ENCODE measurements at regions not wholly inside any gene's neighbourhood (a gene's known extent, or its start where the extent isn't known, plus 50 kb on each side); places are given as distances from the start of the nearest gene placed in this dataset.
A peak's percentile ranks its signal among the peaks of the same experiment; 100 is the strongest.

GRCh38 chr6:119844387-119844786 lies 494.8 kb upstream of the MAN1A1 start:
- no peaks in the 10 kb centered on the region for H3K4me1 Mint-ChIP-seq (ENCODE audit: low read depth)
- H3K9me3 Mint-ChIP-seq (ENCODE audit: low read depth) = peaks cover 19% of the 10 kb centered on the region
- DNase-seq (ENCODE audit: low spot score) = no peak
- H3K27ac Mint-ChIP-seq (ENCODE audit: unreplicated experiment) = no peak overlapping the region
- H3K27me3 Mint-ChIP-seq (ENCODE audit: low read depth) = peaks cover 2% of the 10 kb centered on the region
- TF ChIP-seq, protein P1, sequence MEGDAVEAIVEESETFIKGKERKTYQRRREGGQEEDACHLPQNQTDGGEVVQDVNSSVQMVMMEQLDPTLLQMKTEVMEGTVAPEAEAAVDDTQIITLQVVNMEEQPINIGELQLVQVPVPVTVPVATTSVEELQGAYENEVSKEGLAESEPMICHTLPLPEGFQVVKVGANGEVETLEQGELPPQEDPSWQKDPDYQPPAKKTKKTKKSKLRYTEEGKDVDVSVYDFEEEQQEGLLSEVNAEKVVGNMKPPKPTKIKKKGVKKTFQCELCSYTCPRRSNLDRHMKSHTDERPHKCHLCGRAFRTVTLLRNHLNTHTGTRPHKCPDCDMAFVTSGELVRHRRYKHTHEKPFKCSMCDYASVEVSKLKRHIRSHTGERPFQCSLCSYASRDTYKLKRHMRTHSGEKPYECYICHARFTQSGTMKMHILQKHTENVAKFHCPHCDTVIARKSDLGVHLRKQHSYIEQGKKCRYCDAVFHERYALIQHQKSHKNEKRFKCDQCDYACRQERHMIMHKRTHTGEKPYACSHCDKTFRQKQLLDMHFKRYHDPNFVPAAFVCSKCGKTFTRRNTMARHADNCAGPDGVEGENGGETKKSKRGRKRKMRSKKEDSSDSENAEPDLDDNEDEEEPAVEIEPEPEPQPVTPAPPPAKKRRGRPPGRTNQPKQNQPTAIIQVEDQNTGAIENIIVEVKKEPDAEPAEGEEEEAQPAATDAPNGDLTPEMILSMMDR (IDR thresholded peaks at IDR 0.05) = no peak
- no peaks in the 10 kb centered on the region for H3K36me3 Mint-ChIP-seq (ENCODE audit: low read depth)
- no peak overlapping the region for H3K4me3 Mint-ChIP-seq (ENCODE audit: unreplicated experiment)

DNA sequence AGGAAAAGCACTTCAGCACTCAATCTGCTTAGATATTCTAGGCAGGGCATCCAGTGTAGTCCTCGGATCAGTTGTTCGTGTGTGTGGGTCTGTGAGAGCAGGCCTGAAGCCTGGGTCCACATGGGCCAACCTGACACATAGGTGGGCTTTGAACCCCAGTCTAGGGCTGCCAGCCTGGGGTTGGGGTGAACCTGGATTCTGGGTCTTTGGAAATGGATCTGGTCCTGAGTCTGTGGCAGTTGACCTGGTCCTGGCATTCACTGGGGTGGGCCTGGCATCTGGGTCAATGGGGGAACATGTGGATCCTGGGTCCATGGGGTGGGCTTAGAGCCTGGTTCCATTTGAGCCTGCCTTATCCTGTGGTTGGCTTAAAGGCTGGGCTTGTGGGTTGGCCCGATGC lies 492.6 kb upstream of the MAN1A1 start:
- Mint-ChIP-seq H3K4me3 (ENCODE audit: unreplicated experiment) (no peak overlapping the region), H3K9me3 (ENCODE audit: low read depth) (peaks cover 19% of the 10 kb centered on the region), H3K36me3 (ENCODE audit: low read depth) (no peaks in the 10 kb centered on the region), H3K27me3 (ENCODE audit: low read depth) (peaks cover 2% of the 10 kb centered on the region), H3K4me1 (ENCODE audit: low read depth) (no peaks in the 10 kb centered on the region), H3K27ac (ENCODE audit: unreplicated experiment) (no peak overlapping the region)
- peak; percentile 59 for DNase-seq (ENCODE audit: low spot score)
- TF ChIP-seq, protein P1 (IDR thresholded peaks at IDR 0.05) = no peak

DNA sequence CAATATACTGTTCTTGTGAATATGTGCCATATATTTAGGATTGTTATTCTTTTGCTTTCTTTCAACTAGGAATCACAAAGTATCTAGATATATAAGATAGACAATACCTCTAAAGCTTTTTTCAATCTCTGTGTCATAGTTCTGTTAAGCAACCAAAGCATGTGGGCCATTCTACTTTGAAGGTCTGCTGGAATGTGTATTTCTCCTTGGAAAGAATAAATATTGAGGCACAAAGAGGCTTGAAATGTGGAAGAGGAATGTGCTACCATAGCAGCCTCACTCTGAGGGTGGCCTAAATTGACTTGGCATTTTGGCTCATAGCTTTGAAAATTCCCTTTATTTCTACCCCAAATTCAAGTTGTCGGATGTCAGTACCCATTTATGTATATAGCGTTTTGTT lies 488.5 kb upstream of the MAN1A1 start:
- H3K27me3 Mint-ChIP-seq (ENCODE audit: low read depth) = peaks cover 11% of the 10 kb centered on the region
- DNase-seq (ENCODE audit: low spot score) = no peak
- TF ChIP-seq, protein P1 (IDR thresholded peaks at IDR 0.05) = no peak
- no peak overlapping the region for H3K27ac Mint-ChIP-seq (ENCODE audit: unreplicated experiment)
- no peak overlapping the region for H3K4me3 Mint-ChIP-seq (ENCODE audit: unreplicated experiment)
- H3K4me1 Mint-ChIP-seq (ENCODE audit: low read depth) = no peaks in the 10 kb centered on the region
- peaks cover 19% of the 10 kb centered on the region for H3K9me3 Mint-ChIP-seq (ENCODE audit: low read depth)
- no peaks in the 10 kb centered on the region for H3K36me3 Mint-ChIP-seq (ENCODE audit: low read depth)

- TF ChIP-seq, protein P1 (IDR thresholded peaks at IDR 0.05) = no peak
- Mint-ChIP-seq H3K27ac (ENCODE audit: unreplicated experiment) (no peak overlapping the region), H3K4me1 (ENCODE audit: low read depth) (no peaks in the 10 kb centered on the region), H3K9me3 (ENCODE audit: low read depth) (no peaks in the 10 kb centered on the region), H3K36me3 (ENCODE audit: low read depth) (no peaks in the 10 kb centered on the region), H3K27me3 (ENCODE audit: low read depth) (peaks cover 11% of the 10 kb centered on the region), H3K4me3 (ENCODE audit: unreplicated experiment) (no peak overlapping the region)
- DNase-seq (ENCODE audit: low spot score) = no peak
Measured at GRCh38 chr6:119834418-119834817, 484.9 kb upstream of the MAN1A1 start.

- H3K4me1 Mint-ChIP-seq (ENCODE audit: low read depth) = no peaks in the 10 kb centered on the region
- peaks cover 17% of the 10 kb centered on the region for H3K27me3 Mint-ChIP-seq (ENCODE audit: low read depth)
- H3K4me3 Mint-ChIP-seq (ENCODE audit: unreplicated experiment) = no peak overlapping the region
- peaks cover 5% of the 10 kb centered on the region for H3K9me3 Mint-ChIP-seq (ENCODE audit: low read depth)
- no peak overlapping the region for H3K27ac Mint-ChIP-seq (ENCODE audit: unreplicated experiment)
- DNase-seq (ENCODE audit: low spot score) = no peak
- TF ChIP-seq, protein P1 (IDR thresholded peaks at IDR 0.05) = no peak
- no peaks in the 10 kb centered on the region for H3K36me3 Mint-ChIP-seq (ENCODE audit: low read depth)
Measured at GRCh38 chr6:119832411-119832810, 482.9 kb upstream of the MAN1A1 start.

Measured in chondrocyte (in vitro differentiated cells).